Nephron (organoid): ENCODE measurements at regions not wholly inside any gene's neighbourhood (a gene's known extent, or its start where the extent isn't known, plus 50 kb on each side); places are given as distances from the start of the nearest gene placed in this dataset.
"Not testable (repeated sequence)": the region's sequence is repeated elsewhere in the genome, so short reads cannot be mapped to it uniquely, and the experiment has no call there.

Experiments
- H3K27ac Mint-ChIP-seq, 3 experiments: 2 replicates each; pipeline ENCODE4 v1.8.0; 2020; ENCODE audit warnings: mixed read lengths in 3 of 3, mild to moderate bottlenecking in 2 of 3, moderate library complexity in 1 of 3
- H3K27me3 Mint-ChIP-seq: 2 replicates; pipeline ENCODE4 v1.8.0; 2021; ENCODE audit warnings: low read depth, mild to moderate bottlenecking, moderate library complexity, mixed read lengths
- H3K36me3 Mint-ChIP-seq: 2 replicates; pipeline ENCODE4 v1.8.0; 2020; ENCODE audit warnings: low read depth, mixed read lengths
- H3K4me1 Mint-ChIP-seq: 2 replicates; pipeline ENCODE4 v1.8.0; 2020; ENCODE audit warnings: mixed read lengths
- H3K4me3 Mint-ChIP-seq, 3 experiments: 2 replicates each; pipeline ENCODE4 v1.8.0; 2020; ENCODE audit warnings: mild to moderate bottlenecking in 3 of 3, mixed read lengths in 3 of 3, moderate library complexity in 2 of 3
- H3K9me3 Mint-ChIP-seq: 2 replicates; pipeline ENCODE4 v1.8.0; 2020; ENCODE audit warnings: mixed read lengths
- CTCF ChIP-seq, 3 experiments: fragments of 200-600 bp; sonication (generic); IDR thresholded peaks; one replicate each; pipeline ENCODE4 v1.5.0; 2021; ENCODE audit warnings: antibody characterized with exemption in 3 of 3; ENCODE audit not compliant: unreplicated experiment in 3 of 3

GRCh38 chr5:96173366-96173765 lies 211.7 kb upstream of the ELL2 start:
- H3K27me3 Mint-ChIP-seq: peaks cover 7% of the 10 kb centered on the region
- no peak overlapping the region for H3K27ac Mint-ChIP-seq
- H3K4me3 Mint-ChIP-seq: no peak overlapping the region
- peaks cover 4% of the 10 kb centered on the region for H3K4me1 Mint-ChIP-seq
- no peak for TF ChIP-seq CTCF (IDR thresholded peaks at IDR 0.05; ENCODE audit: unreplicated experiment in 3 of 3)
- no peaks in the 10 kb centered on the region for H3K36me3 Mint-ChIP-seq
- H3K9me3 Mint-ChIP-seq: no peaks in the 10 kb centered on the region

GRCh38 chr5:96172436-96172835 lies 210.8 kb upstream of the ELL2 start:
- Mint-ChIP-seq H3K27me3 (peaks cover 7% of the 10 kb centered on the region), H3K4me1 (no peaks in the 10 kb centered on the region), H3K9me3 (no peaks in the 10 kb centered on the region), H3K36me3 (no peaks in the 10 kb centered on the region), H3K27ac (no peak overlapping the region), H3K4me3 (no peak overlapping the region)
- no peak for TF ChIP-seq CTCF (IDR thresholded peaks at IDR 0.05; ENCODE audit: unreplicated experiment in 3 of 3)

- H3K27ac Mint-ChIP-seq, H3K4me1 Mint-ChIP-seq, H3K4me3 Mint-ChIP-seq, H3K9me3 Mint-ChIP-seq, H3K36me3 Mint-ChIP-seq, H3K27me3 Mint-ChIP-seq: not testable (repeated sequence)
Measured at GRCh38 chr5:96171973-96172372, 210.3 kb upstream of the ELL2 start.

GRCh38 chr5:96170481-96171125 lies 209.0 kb upstream of the ELL2 start:
- not testable (repeated sequence) for H3K4me3 Mint-ChIP-seq, H3K36me3 Mint-ChIP-seq, H3K4me1 Mint-ChIP-seq, H3K9me3 Mint-ChIP-seq, H3K27ac Mint-ChIP-seq, H3K27me3 Mint-ChIP-seq

GRCh38 chr5:96168833-96169232 lies 207.2 kb upstream of the ELL2 start:
- H3K27me3 Mint-ChIP-seq, H3K4me3 Mint-ChIP-seq, H3K27ac Mint-ChIP-seq, H3K9me3 Mint-ChIP-seq, H3K4me1 Mint-ChIP-seq, H3K36me3 Mint-ChIP-seq: not testable (repeated sequence)

GRCh38 chr5:96159043-96159442 lies 197.4 kb upstream of the ELL2 start:
- H3K9me3 Mint-ChIP-seq: no peaks in the 10 kb centered on the region
- no peak for TF ChIP-seq CTCF (IDR thresholded peaks at IDR 0.05; ENCODE audit: unreplicated experiment in 3 of 3)

GRCh38 chr5:96157841-96158291 lies 196.2 kb upstream of the ELL2 start:
- H3K4me3 Mint-ChIP-seq: no peak overlapping the region
- no peaks in the 10 kb centered on the region for H3K36me3 Mint-ChIP-seq
- no peak for TF ChIP-seq CTCF (IDR thresholded peaks at IDR 0.05; ENCODE audit: unreplicated experiment in 3 of 3)
- no peaks in the 10 kb centered on the region for H3K27me3 Mint-ChIP-seq
- H3K9me3 Mint-ChIP-seq: no peaks in the 10 kb centered on the region
- H3K27ac Mint-ChIP-seq: peak overlapping the region in 1 of 3 experiments; percentile 9
- H3K4me1 Mint-ChIP-seq: no peaks in the 10 kb centered on the region

More at GRCh38 chr5:96159043-96159442, 197.4 kb upstream of the ELL2 start:
- Mint-ChIP-seq H3K36me3 (no peaks in the 10 kb centered on the region), H3K4me3 (no peak overlapping the region), H3K27ac (no peak overlapping the region), H3K27me3 (no peaks in the 10 kb centered on the region), H3K4me1 (no peaks in the 10 kb centered on the region)
